Colon (tissue), 2 donors: ENCODE measurements at regions not wholly inside any gene's neighbourhood (a gene's known extent, or its start where the extent isn't known, plus 50 kb on each side); places are given as distances from the start of the nearest gene placed in this dataset.
A peak's percentile ranks its signal among the peaks of the same experiment; 100 is the strongest.

Experiments
- FAIRE-seq: peaks from 2 replicates; lab custom pipeline; 2012; peaks lifted over from hg19 to GRCh38; lab: Jason Lieb, UNC
- donor health status: control.
- donor health status: control.

GRCh38 chr3:30332196-30333021, 274.0 kb upstream of the TGFBR2 start:
- no peak for FAIRE-seq

DNA sequence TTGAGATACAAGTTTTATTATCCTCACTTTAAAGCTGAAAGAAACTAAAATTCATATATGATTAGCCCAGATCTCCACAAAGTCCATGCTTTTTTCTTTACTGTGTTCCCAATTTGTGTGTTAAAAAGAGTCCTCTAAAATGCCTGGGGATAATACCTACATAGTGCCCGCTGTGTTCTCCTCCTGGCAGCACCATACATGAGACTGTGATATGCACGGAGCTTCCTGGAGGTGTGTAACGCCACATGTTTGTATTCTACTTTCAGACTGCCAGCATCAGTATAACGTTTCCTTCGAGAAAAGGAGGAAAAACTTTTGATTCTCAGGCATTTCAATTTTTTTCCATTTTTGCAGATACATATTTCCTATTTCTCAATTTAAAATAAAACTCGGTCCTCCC, 273.3 kb upstream of the TGFBR2 start:
- no peak for FAIRE-seq

- FAIRE-seq: no peak
Observed at GRCh38 chr3:30333903-30334302, 272.5 kb upstream of the TGFBR2 start.

GRCh38 chr3:30340500-30340899, 265.9 kb upstream of the TGFBR2 start:
- FAIRE-seq: no peak

GRCh38 chr3:30341079-30341478, 265.3 kb upstream of the TGFBR2 start:
- FAIRE-seq: no peak

GRCh38 chr3:30341851-30342250, 264.6 kb upstream of the TGFBR2 start:
- no peak for FAIRE-seq

DNA sequence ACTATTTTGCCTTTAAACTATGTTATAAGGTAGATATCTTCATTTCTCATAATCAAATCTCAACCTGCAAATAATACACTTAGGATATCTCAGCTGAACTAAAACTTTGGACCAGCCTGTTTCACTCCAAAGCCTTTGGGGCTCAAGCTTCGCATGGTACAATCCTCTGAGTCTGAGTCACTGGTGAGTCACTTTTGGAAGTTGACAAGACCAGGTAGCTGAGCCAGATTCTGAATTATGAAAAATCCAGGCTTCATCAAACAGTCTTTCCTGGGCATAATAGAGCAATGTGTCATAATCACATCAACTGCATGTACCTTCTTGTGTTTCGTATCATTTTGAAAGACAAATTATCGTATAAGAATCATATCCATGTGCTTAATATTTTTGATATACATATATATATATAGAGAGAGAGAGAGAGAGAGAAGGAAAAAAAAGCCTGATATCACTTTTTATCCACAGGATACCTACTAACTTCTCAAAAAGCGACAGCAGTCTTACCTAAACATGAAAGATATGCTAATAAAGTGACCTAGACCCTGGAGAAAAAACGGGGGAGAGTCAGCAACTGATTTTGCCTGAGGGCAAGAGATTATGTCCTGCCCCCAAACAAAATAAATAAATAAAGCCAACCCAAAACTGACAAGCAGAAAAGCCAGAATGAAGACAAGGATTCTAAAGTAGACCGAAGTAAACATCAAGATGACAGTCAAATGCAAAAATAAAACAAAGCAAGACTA, 263.9 kb upstream of the TGFBR2 start:
- FAIRE-seq: no peak

DNA sequence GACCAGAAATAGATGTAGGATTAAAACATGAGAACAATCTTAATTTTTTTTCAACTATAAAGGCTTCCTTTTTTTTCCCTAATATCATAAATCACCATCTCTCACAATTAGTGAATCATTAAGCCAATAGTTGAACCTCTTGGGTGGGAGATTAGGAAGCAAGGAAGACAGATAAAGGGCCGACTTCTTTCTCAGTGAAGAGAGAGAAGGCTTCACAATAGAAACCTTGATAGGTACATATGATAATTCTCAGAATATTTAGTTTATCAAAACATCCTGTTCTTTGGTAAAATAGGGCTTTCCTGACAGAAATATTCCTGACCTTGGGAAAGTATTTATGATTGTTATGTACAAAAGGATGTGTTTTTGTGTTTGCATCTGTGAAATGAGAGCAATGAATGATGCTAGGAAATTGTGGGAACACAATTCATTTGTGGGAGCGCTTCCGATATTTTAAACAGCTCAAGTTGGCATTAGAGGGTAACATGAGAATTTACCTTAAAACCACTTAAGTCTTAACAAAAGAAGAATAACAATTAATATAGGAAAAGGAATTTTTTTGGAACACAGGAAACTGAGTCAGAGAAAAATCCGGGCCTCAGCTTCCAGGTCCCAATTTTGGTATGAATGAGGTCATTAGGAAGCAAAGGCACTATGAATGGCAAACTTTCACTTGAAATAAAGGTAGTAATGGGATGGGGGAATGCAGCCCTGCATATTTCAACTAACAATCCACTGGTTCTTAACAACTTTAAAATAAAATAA, 263.2 kb upstream of the TGFBR2 start:
- no peak for FAIRE-seq

GRCh38 chr3:30343861-30344260, 262.5 kb upstream of the TGFBR2 start:
- no peak for FAIRE-seq

DNA sequence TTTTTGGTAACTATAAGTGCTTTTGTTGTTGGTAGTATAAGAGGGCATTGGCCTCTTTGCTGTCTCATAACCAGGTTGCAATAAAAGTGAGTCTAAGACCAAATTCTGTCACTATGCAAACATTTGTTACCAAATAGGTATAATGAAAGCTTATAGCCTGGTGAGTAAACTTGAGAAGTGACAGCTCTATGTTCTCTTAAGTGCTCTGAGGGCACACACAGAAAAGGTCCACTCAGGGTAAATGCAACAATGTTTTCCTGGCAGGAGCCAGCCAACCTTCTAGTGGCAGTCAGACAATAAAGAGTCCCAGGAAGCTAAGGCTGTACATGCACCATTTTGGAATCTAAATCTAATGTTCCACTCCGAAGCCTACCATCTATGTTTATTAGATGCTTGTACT, 262.1 kb upstream of the TGFBR2 start:
- FAIRE-seq: peak; percentile 69

DNA sequence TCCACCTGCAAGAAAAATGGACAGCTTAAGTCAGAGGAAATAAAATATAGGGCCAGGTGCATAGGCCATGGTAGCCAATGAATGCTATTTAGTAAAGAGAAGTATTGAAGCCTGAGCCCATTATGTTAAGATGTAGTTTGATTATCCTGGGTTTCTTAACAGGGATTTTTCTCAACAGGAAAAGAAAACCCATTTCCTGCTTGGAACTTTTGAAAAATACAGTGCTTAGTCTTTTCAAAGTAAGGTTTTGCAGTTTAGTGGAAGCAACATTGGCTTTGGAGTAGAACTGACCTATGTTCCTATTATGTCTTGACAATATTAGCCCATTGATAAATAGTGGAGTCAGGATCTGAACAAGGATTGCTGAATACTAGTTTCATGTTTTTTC, 259.5 kb upstream of the TGFBR2 start:
- no peak for FAIRE-seq

GRCh38 chr3:30347679-30348216, 258.7 kb upstream of the TGFBR2 start:
- FAIRE-seq: no peak

DNA sequence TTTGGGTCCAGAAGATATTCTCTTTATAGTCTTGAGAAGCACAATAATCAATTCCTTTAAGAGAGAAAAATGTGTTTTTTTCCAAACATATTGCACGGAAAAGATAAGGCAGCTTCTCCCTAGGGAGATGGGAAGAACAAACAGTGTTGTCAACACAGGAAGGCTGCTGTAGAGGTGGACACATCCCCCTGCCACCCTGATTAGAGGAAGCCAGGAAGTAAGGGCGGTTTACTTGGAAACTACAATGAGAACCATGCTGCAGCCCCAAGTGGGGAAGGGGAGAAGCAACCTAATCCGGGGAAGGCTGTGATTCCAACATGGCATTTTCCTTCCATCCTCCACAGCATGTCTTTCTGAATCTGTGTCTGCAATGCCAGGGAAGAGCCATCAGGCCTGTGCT, 256.9 kb upstream of the TGFBR2 start:
- FAIRE-seq: no peak

DNA sequence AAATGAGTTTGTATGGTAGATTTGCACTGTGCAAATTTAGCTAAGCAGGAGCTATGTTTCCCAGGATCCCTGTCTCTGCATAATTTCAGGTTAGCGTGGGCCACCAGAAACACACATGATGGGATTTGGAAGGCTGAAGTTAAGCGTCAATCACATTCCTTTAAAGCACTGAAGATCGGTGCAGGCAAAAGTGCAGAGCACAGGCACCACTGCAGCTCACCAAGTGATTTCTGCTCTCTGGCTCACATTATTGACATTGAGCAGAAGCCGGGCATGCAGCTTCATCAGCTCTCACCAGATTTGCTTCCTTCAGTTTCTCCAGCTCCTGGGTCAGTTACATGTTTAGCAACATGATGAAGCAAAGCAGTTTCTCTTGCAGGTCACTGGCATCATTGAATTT, 256.4 kb upstream of the TGFBR2 start:
- no peak for FAIRE-seq

- no peak for FAIRE-seq
Observed at GRCh38 chr3:30350901-30351300, 255.5 kb upstream of the TGFBR2 start.

- no peak for FAIRE-seq
Observed at GRCh38 chr3:30352410-30353318, 253.7 kb upstream of the TGFBR2 start.

DNA sequence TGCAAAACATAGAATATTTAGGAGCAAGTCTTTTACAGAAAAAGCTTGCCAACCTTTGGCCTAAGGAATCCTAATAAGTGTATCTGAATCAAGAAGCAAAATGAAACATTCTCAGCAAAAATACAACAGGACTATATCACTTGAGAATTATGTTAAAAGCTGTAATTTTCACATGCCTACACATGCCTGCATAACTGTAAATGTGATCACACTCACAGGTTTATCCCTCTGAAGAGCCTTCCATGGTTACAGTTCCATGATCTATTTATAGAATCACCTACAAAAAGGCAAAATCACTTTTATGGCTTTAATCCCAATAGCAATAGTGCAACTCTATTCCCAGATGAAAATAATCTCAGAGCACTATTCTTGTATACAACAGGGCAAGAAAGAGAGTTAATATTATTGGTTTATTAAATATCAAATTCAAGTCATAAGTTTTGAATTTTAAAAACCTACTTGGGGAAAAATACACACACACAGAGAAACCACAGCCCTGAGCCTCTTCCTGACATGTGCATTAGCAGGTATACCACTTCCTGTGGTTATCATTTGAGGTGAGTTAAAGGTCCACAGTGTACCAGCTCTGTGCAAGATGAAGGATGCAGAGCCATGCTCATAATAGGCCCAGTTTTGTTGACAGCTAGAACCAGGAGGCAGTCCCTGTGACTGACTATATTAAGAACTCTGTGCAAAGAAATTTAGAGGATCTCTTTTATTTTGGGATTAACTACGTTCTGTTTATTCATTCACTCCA, 252.5 kb upstream of the TGFBR2 start:
- FAIRE-seq: no peak

DNA sequence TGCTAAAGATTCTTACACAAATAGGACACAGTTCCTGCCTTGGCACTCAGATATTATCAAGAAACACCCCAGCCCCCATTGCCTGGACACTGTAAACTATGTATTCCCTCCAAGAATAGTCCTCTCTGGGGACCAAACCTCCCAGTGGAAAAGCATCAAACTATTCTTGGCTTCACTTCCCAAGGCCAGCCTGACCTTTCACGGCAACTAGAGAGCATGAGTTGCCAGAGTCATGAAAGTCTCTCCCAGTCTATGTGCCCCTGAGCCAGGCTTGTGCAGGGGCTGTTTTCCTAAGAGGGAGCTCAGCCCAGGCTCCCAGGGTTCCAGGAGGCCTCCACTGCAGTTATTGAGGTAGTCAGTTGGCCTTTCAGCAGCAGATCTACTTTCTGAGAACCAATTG, 251.9 kb upstream of the TGFBR2 start:
- FAIRE-seq: no peak

DNA sequence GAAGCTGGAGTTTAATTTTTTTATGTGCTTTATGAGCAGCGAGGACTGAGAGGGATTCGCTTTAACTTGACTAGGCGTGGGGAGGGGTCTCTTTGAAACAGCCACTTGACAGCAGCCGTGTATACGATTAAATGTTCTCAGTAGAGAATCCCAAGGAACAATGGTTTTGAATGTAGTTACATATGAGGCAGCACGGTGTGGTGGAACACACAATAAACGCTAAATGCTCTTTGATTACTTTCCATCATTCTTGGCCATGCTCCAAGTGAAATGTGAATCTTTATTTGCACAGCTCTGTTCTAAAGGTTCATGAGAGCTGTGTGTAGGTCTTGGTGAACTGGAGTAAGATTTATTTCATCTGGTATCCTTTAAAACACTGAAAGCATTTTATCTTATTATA, 251.4 kb upstream of the TGFBR2 start:
- peak; percentile 5 for FAIRE-seq

DNA sequence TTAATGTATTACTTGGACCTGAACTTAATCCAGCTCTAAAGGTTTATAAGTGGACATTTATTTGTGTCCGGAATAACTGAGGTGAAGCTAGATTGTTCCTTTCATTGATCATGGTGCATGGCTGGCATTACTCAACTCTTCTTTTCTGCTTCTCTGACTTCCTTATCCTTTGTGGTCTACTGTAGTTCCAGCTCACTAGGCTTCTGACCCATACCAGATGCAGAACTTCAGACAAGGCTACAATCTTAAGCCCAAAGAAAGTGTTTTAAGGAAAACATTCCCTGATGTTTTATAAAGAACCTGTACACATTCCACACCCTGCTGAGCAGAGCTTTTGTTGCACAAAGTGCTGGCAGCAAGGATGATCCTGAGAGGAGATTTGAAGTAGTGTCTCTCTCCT, 250.8 kb upstream of the TGFBR2 start:
- no peak for FAIRE-seq
